Activated CD4-positive, alpha-beta T cell treated with anti-CD3 and anti-CD28 coated beads for 36 hours (primary cell): ENCODE measurements at regions not wholly inside any gene's neighbourhood (a gene's known extent, or its start where the extent isn't known, plus 50 kb on each side); places are given as distances from the start of the nearest gene placed in this dataset.
"Not testable (repeated sequence)": the region's sequence is repeated elsewhere in the genome, so short reads cannot be mapped to it uniquely, and the experiment has no call there.

ENCODE experiments used
- ATAC-seq: fragments of 200-7000 bp; cut with Tn5 transposase; one replicate; pipeline ENCODE4 v1.10.0; 2021; ENCODE audit warnings: mild to moderate bottlenecking, moderate library complexity
- CTCF ChIA-PET: fragments of 350-600 bp; sonication (Branson Sonifier 250); formaldehyde crosslinking; loops from one replicate; lab custom pipeline; 2021; ENCODE audit warnings: antibody characterized with exemption; lab: Charles Lee
- POLR2A ChIA-PET: fragments of 350-600 bp; sonication (Branson Sonifier 250); formaldehyde crosslinking; loops from one replicate; lab custom pipeline; 2021; ENCODE audit warnings: antibody characterized with exemption, inconsistent platforms; lab: Charles Lee
- DNase-seq: peaks from one replicate; pipeline ENCODE4 v3.0.0-alpha.2; 2020
- H3K27ac Mint-ChIP-seq: one replicate; pipeline ENCODE4 v1.8.0; 2021; ENCODE audit warnings: mixed read lengths
- H3K27me3 Mint-ChIP-seq: one replicate; pipeline ENCODE4 v1.8.0; 2021; ENCODE audit warnings: mixed read lengths
- H3K36me3 Mint-ChIP-seq: one replicate; pipeline ENCODE4 v1.8.0; 2021; ENCODE audit warnings: low read depth, mixed read lengths
- H3K4me1 Mint-ChIP-seq: one replicate; pipeline ENCODE4 v1.8.0; 2021; ENCODE audit warnings: mixed read lengths
- H3K4me3 Mint-ChIP-seq: one replicate; pipeline ENCODE4 v1.8.0; 2021; ENCODE audit warnings: mild to moderate bottlenecking, moderate library complexity, mixed read lengths
- H3K9me3 Mint-ChIP-seq: one replicate; pipeline ENCODE4 v1.8.0; 2021; ENCODE audit warnings: low read depth, mixed read lengths
- intact Hi-C, 2 experiments: fragments of 100-400 bp; cut with DNase I in 1 of 2; cut with micrococcal nuclease in 1 of 2; formaldehyde crosslinking; loops; one replicate each; pipeline versions ENCODE4 v1.14.2 to v1.15.1; 2022 to 2024; cut with DNase I, micrococcal nuclease

DNA sequence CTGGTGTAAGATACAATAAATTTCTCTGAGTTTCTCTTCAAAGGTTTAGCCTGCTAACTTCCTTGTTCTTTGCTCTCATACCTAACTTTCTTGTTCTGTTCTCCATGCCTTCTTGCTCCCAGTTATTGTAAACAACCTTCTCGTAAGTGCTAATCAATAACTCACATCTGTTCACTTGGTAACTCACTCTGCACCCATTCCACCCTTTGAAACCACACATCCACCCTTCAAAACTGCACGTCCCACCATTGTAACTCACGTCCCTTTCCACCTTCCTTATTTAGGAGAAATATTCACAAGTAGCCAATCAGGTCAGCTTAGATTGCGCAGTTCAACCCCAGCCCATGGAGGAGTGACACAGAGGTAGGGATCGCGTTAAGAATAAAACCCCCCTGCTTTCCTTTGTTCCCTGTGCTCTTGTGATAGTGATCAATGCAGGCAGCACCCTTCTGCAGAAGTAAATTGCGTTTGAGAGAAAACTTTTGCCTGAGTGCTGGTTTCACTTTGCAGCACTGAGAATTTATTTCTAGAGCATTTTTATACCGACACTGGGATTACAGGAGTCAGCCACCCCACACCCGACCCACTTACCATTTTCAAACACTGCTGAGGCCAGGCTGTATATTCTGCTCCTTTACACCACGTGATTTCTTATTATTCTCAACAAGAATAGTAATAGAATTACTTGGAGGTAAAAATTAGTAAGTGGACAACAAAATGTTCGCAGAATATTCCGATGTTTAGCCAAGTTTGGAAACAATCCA lies 789.2 kb upstream of the RGS18 start:
- ChIA-PET CTCF (no interaction called here), POLR2A (no interaction called here)
- Mint-ChIP-seq H3K4me3 (no peak overlapping the region), H3K9me3 (peaks cover 13% of the 10 kb centered on the region), H3K27ac (no peak overlapping the region), H3K36me3 (no peaks in the 10 kb centered on the region), H3K4me1 (no peaks in the 10 kb centered on the region), H3K27me3 (no peaks in the 10 kb centered on the region)
- DNase-seq (no peak), ATAC-seq (no peak)
- intact Hi-C loops = no loop called here

DNA sequence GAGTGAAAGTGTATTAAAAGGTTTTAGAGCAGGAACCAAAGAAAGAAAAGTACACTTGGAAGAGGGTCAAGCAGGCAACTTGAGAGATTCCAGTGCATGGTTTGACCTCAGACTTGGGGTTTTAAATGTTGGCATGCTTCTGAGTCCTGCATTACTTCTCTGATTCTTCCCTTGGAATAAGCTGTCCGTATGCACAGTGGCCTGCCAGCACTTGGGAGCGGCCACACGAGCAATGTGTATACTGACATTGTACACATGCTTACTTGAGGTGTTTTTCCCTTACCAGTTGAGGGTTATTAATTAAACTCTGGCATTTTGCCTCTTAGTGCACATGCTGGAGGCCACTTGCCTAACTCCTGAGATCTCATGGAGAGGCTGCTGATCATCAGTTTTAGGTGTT lies 786.6 kb upstream of the RGS18 start:
- H3K4me1 Mint-ChIP-seq = no peaks in the 10 kb centered on the region

DNA sequence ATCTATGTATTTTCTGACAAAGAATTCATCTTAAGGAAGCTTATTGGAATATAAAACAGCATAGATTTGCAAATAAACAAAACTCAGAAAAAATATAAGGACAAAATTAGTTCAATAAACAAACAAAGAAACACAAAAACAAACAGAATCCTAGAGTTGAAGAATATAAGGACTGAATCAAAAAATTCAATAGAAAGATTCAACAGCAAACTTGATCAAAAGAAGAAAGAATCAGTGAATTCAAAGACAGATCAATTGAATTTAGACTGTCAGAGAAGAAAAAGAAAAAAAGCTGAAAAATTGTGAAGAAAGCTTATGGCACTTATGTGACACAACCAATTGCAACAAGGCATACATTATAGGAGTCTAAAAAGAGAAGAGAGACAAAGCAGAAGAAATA lies 770.0 kb upstream of the RGS18 start:
- no peak for DNase-seq
- H3K9me3 Mint-ChIP-seq = peaks cover 14% of the 10 kb centered on the region
- ATAC-seq = no peak
- H3K27ac Mint-ChIP-seq = no peak overlapping the region
- CTCF ChIA-PET = no interaction called here
- POLR2A ChIA-PET = no interaction called here
- no peaks in the 10 kb centered on the region for H3K4me1 Mint-ChIP-seq
- intact Hi-C loops = no loop called here
- no peak overlapping the region for H3K4me3 Mint-ChIP-seq
- no peaks in the 10 kb centered on the region for H3K36me3 Mint-ChIP-seq
- H3K27me3 Mint-ChIP-seq = no peaks in the 10 kb centered on the region

More for the DNA sequence above, 786.6 kb upstream of the RGS18 start:
- Mint-ChIP-seq H3K36me3 (no peaks in the 10 kb centered on the region), H3K4me3 (no peak overlapping the region), H3K27ac (no peak overlapping the region), H3K27me3 (no peaks in the 10 kb centered on the region), H3K9me3 (peaks cover 18% of the 10 kb centered on the region)
- ATAC-seq = no peak
- CTCF ChIA-PET = no interaction called here
- POLR2A ChIA-PET = no interaction called here
- DNase-seq = no peak
- intact Hi-C loops = no loop called here

DNA sequence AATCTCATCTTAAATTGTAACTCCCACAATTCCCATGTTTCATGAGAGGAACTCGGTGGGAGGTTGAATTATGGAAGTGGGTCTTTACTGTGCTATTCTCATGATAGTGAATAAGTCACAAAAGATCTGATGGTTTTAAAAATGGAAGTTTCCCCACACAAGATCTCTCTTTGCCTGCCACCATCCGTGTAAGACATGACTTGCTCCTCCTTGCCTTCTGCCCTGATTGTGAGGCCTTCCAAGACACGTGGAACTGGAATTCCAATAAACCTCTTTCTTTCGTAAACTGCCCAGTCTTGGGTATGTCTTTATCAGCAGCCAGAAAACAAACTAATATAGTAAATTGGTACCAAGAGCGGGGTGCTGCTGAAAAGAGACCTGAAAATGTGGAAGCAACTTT lies 761.6 kb upstream of the RGS18 start:
- CTCF ChIA-PET = no interaction called here
- DNase-seq (no peak), ATAC-seq (no peak)
- Mint-ChIP-seq H3K36me3 (no peaks in the 10 kb centered on the region), H3K4me3 (no peak overlapping the region), H3K4me1 (no peaks in the 10 kb centered on the region), H3K27ac (no peak overlapping the region), H3K9me3 (peaks cover 19% of the 10 kb centered on the region), H3K27me3 (no peaks in the 10 kb centered on the region)
- intact Hi-C loops = no loop called here
- POLR2A ChIA-PET = no interaction called here

DNA sequence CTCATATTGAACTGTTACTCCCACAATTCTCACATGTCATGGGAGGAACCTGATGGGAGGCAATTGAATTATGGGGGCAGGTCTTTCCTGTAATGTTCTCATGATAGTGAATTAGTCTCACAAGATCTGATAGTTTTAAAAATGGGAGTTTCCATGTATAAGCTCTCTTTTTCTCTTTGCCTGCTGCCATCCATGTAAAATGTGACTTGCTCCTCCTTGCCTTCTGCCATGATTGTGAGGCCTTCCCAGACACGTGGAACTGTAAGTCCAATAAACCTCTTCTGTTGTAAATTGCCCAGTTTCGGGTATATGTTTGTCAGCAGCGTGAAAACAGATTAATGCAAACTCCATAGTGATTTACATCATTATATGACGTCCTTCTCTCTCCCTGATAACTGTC lies 759.7 kb upstream of the RGS18 start:
- Mint-ChIP-seq H3K27ac (no peak overlapping the region), H3K9me3 (peaks cover 18% of the 10 kb centered on the region), H3K4me1 (no peaks in the 10 kb centered on the region), H3K4me3 (no peak overlapping the region), H3K36me3 (no peaks in the 10 kb centered on the region), H3K27me3 (no peaks in the 10 kb centered on the region)
- ChIA-PET POLR2A (no interaction called here), CTCF (no interaction called here)
- ATAC-seq = no peak
- no peak for DNase-seq
- intact Hi-C loops = no loop called here

DNA sequence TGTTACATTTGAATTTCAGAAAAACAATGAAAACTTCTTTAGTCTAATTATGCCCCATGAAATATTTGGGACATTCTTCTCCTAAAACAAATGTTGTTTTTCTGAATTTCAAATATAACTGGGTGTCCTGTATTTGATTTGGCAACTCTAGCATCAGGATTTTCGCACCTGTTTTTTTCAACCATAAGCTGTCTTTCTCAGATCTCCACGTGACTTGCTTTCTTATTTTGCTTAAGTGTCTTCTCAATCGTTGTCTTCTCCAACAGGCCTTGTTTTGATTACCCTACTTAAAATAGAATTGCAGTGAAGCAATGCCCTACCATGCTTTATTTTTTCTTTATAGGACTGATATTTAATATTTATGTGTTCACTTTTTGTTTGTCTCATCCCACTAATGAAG lies 752.8 kb upstream of the RGS18 start:
- no peak overlapping the region for H3K4me3 Mint-ChIP-seq
- H3K36me3 Mint-ChIP-seq = no peaks in the 10 kb centered on the region
- H3K27ac Mint-ChIP-seq = no peak overlapping the region
- ChIA-PET CTCF (interaction anchor here (0.7 to 1.1 kb wide), 2 partner anchors 29 to 201 kb away, joined by 3 to 4 read pairs; no protein-coding TSS in a partner anchor), POLR2A (no interaction called here)
- ATAC-seq (no peak), DNase-seq (no peak)
- peaks cover 2% of the 10 kb centered on the region for H3K9me3 Mint-ChIP-seq
- no peaks in the 10 kb centered on the region for H3K27me3 Mint-ChIP-seq
- intact Hi-C loops = no loop called here
- H3K4me1 Mint-ChIP-seq = no peaks in the 10 kb centered on the region

DNA sequence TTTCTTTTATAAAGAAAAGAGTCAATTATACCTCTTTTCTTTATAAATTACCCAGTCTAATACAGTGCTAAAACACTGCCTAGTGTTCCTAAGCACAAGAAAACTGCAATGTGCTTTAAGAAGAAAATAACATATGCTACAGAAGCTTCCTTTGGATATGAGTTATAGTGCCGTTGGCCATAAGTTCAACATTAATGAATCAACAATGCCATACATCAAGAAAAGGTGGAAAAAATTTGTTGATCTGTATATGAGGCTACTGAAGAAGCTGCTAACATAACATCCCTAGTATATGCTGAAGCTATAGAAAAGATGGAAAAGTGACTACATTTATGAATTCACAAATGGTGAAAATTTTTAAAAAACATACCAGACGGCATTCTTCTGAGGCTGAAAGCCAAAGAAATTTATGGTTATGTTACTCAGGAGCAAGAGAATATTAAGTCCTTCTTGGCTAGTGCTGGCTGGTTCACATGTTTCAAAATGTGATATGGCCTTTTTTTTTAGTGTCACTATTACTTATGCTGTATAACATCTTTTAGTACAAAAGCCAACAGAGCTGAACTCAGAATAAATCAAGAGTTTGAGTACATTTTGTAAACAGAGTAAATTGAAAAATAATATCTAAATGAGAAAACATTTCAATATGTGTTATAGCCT lies 743.2 kb upstream of the RGS18 start:
- ChIA-PET POLR2A (no interaction called here), CTCF (interaction anchor here (0.6 kb wide), 1 partner anchor 465 kb away, joined by 3 read pairs; no protein-coding TSS in a partner anchor)
- no peaks in the 10 kb centered on the region for H3K36me3 Mint-ChIP-seq
- ATAC-seq (no peak), DNase-seq (no peak)
- no peaks in the 10 kb centered on the region for H3K9me3 Mint-ChIP-seq
- H3K27ac Mint-ChIP-seq = no peak overlapping the region
- H3K4me1 Mint-ChIP-seq = no peaks in the 10 kb centered on the region
- intact Hi-C loops = no loop called here
- no peaks in the 10 kb centered on the region for H3K27me3 Mint-ChIP-seq
- no peak overlapping the region for H3K4me3 Mint-ChIP-seq

DNA sequence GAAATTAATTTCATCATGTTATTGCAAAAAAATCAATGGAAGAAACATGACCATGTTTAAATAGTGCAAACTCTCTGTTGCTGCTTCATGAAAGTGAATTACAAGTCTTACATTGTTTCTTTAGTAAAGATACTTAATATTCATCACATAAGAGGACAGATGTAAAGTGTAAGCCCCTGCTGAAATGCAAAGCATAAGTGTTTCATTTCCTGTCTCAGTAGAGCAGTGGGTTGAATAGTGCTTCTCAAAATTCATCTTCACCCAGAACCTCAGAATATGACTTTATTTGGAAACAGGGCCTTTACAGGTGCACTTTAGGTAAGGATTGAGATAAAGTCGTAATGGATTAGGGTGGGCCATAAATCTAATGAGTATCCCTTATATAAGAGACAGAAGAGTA lies 738.4 kb upstream of the RGS18 start:
- Mint-ChIP-seq H3K4me1 (no peaks in the 10 kb centered on the region), H3K4me3 (no peak overlapping the region), H3K9me3 (no peaks in the 10 kb centered on the region), H3K36me3 (no peaks in the 10 kb centered on the region), H3K27ac (no peak overlapping the region), H3K27me3 (no peaks in the 10 kb centered on the region)
- POLR2A ChIA-PET = no interaction called here
- no peak for ATAC-seq
- no peak for DNase-seq
- CTCF ChIA-PET = no interaction called here
- intact Hi-C loops = no loop called here

DNA sequence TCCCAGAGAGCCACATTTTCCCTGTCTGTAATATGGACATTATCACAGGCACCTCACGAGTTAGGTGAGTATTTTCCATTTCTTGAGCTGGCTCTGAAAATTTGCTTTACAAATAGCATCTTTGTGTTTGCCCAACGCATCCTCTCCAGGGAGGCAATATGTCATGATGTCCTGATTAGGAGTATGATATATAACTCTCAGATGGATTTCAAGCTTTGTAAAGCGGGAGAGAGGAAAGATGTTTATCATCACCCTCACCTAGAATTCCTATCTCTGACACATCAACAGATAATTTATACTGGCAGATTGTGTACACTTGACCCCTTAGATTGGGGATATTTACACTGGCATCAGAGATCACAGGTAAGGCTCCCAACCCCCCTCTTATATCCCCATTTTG lies 730.7 kb upstream of the RGS18 start:
- intact Hi-C loops = no loop called here
- ATAC-seq = no peak

DNA sequence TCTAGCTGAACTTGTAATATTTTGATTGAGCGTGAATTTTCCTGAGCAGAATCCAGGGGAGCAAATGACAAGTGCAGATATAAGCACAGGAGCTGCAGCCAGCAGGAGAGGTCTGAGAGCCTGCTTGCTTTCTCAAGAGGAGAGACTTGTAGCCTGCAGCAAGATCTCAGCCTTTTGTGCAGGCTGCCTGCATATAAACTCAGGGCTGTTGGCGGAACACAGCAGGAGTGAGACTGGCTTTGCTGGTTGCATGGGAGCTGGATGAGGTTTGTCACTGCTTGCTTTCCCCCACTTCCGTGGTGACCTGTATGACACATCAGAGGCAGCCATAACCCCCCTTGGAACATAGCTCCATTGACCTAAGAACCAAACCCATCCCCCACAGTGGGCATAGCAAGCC lies 725.4 kb upstream of the RGS18 start:
- POLR2A ChIA-PET = no interaction called here
- Mint-ChIP-seq H3K36me3 (no peaks in the 10 kb centered on the region), H3K4me1 (no peaks in the 10 kb centered on the region), H3K27me3 (no peaks in the 10 kb centered on the region), H3K27ac (no peak overlapping the region), H3K9me3 (peaks cover 5% of the 10 kb centered on the region), H3K4me3 (no peak overlapping the region)
- ATAC-seq (no peak), DNase-seq (no peak)
- CTCF ChIA-PET = no interaction called here
- intact Hi-C loops = no loop called here

More for the DNA sequence above, 730.7 kb upstream of the RGS18 start:
- CTCF ChIA-PET = no interaction called here
- Mint-ChIP-seq H3K27me3 (no peaks in the 10 kb centered on the region), H3K27ac (no peak overlapping the region), H3K9me3 (peaks cover 2% of the 10 kb centered on the region), H3K36me3 (no peaks in the 10 kb centered on the region), H3K4me1 (no peaks in the 10 kb centered on the region), H3K4me3 (no peak overlapping the region)
- no peak for DNase-seq
- POLR2A ChIA-PET = no interaction called here

DNA sequence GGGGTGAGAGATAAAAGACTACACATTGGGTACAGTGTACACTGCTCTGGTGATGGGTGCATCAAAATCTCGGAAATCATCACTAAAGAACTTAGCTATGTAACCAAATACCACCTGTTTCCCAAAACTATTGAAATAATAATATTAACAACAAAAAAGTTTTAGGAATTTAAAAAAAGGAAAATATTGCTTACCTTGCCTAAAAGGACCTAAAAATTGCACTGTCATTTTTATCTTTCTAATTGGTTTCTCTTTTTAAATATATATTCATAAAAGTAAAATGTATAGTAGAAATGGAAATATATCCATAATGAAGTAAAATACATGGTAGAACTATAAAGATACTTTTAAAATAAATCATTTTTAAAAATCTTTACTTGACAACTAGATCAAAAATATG lies 719.3 kb upstream of the RGS18 start:
- ATAC-seq (no peak), DNase-seq (no peak)
- ChIA-PET CTCF (no interaction called here), POLR2A (no interaction called here)
- Mint-ChIP-seq H3K36me3 (no peaks in the 10 kb centered on the region), H3K9me3 (peaks cover 11% of the 10 kb centered on the region), H3K4me1 (no peaks in the 10 kb centered on the region), H3K27me3 (no peaks in the 10 kb centered on the region), H3K4me3 (no peak overlapping the region), H3K27ac (no peak overlapping the region)
- intact Hi-C loops = no loop called here

DNA sequence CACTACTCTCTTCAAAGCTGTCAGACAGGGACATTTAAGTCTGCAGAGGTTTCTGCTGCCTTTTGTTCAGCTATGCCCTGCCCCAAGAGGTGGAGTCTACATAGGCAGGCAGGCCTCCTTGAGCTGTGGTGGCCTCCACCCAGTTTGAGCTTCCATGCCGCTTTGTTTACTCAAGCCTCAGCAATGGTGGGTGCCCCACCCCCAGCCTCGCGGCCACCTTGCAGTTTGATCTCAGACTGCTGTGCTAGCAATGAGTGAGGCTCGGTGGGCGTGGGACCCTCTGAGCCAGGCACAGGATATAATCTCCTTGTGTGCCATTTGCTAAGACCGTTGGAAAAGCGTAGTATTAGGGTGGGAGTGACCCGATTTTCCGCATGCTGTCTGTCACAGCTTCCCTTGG lies 710.0 kb upstream of the RGS18 start:
- ATAC-seq, H3K36me3 Mint-ChIP-seq, intact Hi-C loops, H3K27ac Mint-ChIP-seq, POLR2A ChIA-PET, H3K27me3 Mint-ChIP-seq, H3K4me3 Mint-ChIP-seq, H3K4me1 Mint-ChIP-seq, CTCF ChIA-PET, DNase-seq, H3K9me3 Mint-ChIP-seq: not testable (repeated sequence)
